SK-N-SH (cell line): ENCODE measurements at regions not wholly inside any gene's neighbourhood (a gene's known extent, or its start where the extent isn't known, plus 50 kb on each side); places are given as distances from the start of the nearest gene placed in this dataset.

ENCODE experiments used
- EP300 ChIP-seq, 2 experiments: IDR thresholded peaks; 2 replicates each; pipeline versions ENCODE4 v1.4.0 to v1.6.1; 2012; ENCODE audit warnings: borderline replicate concordance in 1 of 2, low read depth in 1 of 2, low read length in 1 of 2
- EZH2phosphoT487 ChIP-seq: fragments of 200-600 bp; sonication (generic); IDR thresholded peaks from 2 replicates; pipeline ENCODE4 v1.6.1; 2017; ENCODE audit warnings: low read depth, mixed run types, mild to moderate bottlenecking, antibody characterized with exemption, moderate library complexity, borderline replicate concordance
- JUND ChIP-seq: IDR thresholded peaks from 2 replicates; pipeline ENCODE4 v1.4.0; 2012
- RCOR1 ChIP-seq: fragments of 150-350 bp; IDR thresholded peaks from 2 replicates; pipeline ENCODE4 v1.6.1; 2017; ENCODE audit warnings: antibody characterized with exemption, low read length
- TAF1 ChIP-seq: IDR thresholded peaks from 2 replicates; pipeline ENCODE4 v1.6.1; 2012; ENCODE audit warnings: low read depth, mild to moderate bottlenecking, low read length, moderate library complexity, borderline replicate concordance
- TF ChIP-seq, protein P1 (sequence below): fragments of 200-600 bp; sonication (generic); IDR thresholded peaks from 2 replicates; pipeline ENCODE4 v1.6.1; 2017; ENCODE audit warnings: antibody characterized with exemption, mild to moderate bottlenecking, moderate library complexity
- TF ChIP-seq, protein P2 (sequence below): IDR thresholded peaks from 2 replicates; pipeline ENCODE4 v1.4.0; 2012; ENCODE audit warnings: low read depth, borderline replicate concordance

DNA sequence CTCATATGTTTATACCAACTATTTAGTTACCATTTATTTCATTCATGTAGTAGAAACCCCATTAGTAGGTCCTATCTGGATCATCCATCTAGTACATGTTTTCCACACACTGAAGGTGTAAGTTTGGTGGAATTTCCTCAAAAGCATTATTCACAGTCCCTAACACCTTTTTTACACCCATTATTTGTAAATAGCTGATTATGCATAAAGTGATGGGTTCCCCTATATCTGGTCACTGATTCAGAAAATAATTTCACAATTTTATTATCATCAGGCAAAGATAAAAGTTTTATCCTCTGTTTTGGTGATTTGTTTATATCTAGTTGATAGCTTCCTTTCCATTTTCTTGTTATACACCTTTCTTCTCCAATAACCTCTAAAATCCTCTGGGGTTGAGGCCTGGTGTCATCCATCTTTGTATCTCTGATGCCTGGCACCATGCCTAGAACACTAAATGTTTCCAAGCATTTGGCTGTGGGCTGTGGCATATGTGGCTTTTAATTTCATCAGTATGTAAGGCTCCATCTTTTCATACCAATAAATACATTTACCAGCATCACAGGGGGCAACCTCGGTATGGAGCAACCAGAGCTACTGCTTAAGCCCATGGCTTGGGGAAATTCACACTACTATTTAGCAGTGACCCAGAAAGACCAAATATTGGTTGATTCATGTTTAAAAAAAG, 1089.5 kb upstream of the LRRN3 start:
- peak in 1 of 2 experiments; percentile 87; a peak in 2 of 4 replicates for TF ChIP-seq EP300 (IDR thresholded peaks at IDR 0.05; ENCODE audit: borderline replicate concordance in 1 of 2, low read depth in 1 of 2, low read length in 1 of 2)
- TF ChIP-seq, protein P1, sequence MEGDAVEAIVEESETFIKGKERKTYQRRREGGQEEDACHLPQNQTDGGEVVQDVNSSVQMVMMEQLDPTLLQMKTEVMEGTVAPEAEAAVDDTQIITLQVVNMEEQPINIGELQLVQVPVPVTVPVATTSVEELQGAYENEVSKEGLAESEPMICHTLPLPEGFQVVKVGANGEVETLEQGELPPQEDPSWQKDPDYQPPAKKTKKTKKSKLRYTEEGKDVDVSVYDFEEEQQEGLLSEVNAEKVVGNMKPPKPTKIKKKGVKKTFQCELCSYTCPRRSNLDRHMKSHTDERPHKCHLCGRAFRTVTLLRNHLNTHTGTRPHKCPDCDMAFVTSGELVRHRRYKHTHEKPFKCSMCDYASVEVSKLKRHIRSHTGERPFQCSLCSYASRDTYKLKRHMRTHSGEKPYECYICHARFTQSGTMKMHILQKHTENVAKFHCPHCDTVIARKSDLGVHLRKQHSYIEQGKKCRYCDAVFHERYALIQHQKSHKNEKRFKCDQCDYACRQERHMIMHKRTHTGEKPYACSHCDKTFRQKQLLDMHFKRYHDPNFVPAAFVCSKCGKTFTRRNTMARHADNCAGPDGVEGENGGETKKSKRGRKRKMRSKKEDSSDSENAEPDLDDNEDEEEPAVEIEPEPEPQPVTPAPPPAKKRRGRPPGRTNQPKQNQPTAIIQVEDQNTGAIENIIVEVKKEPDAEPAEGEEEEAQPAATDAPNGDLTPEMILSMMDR, result no peak
- TF ChIP-seq EZH2phosphoT487, result no peak
- no peak for TF ChIP-seq TAF1
- TF ChIP-seq RCOR1, result peak; percentile 90
- TF ChIP-seq, protein P2, sequence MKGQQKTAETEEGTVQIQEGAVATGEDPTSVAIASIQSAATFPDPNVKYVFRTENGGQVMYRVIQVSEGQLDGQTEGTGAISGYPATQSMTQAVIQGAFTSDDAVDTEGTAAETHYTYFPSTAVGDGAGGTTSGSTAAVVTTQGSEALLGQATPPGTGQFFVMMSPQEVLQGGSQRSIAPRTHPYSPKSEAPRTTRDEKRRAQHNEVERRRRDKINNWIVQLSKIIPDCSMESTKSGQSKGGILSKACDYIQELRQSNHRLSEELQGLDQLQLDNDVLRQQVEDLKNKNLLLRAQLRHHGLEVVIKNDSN, result no peak
- no peak for TF ChIP-seq JUND
